ENCODE measurements at regions not wholly inside any gene's neighbourhood (a gene's known extent, or its start where the extent isn't known, plus 50 kb on each side); places are given as distances from the start of the nearest gene placed in this dataset.

GRCh38 chr12:13630354-13630753 is 351.0 kb downstream of the GRIN2B start:
- H3K4me2 ChIP-seq, result no peak overlapping the region
- H3K4me3 ChIP-seq (IDR thresholded peaks at IDR 0.05; ENCODE audit: insufficient read depth, low read depth, low read length), result no peak overlapping the region
- no peak overlapping the region for H3K9ac ChIP-seq
- no peaks in the 10 kb centered on the region for H3K27me3 ChIP-seq (ENCODE audit: insufficient read depth, low read depth)
- no peaks in the 10 kb centered on the region for H3K79me2 ChIP-seq (ENCODE audit: insufficient read depth, low read depth)
- no peak for TF ChIP-seq CTCF (conservative IDR thresholded peaks at IDR 0.05; ENCODE audit: low read depth, low read length)
- H3K4me1 ChIP-seq (ENCODE audit: low read depth, poor library complexity, severe bottlenecking), result no peaks in the 10 kb centered on the region
- no peaks in the 10 kb centered on the region for H4K20me1 ChIP-seq (ENCODE audit: insufficient read depth)
- H3K36me3 ChIP-seq (ENCODE audit: insufficient read depth), result no peaks in the 10 kb centered on the region
- H3K27ac ChIP-seq, result no peak overlapping the region
- H2AFZ ChIP-seq (ENCODE audit: low read depth), result no peak overlapping the region

- no peak for TF ChIP-seq CTCF (conservative IDR thresholded peaks at IDR 0.05; ENCODE audit: low read depth, low read length)
Measured at GRCh38 chr12:13628067-13628466, 353.3 kb downstream of the GRIN2B start.

GRCh38 chr12:13627536-13627935 is 353.9 kb downstream of the GRIN2B start:
- Histone ChIP-seq H3K27ac (no peak overlapping the region), H2AFZ (ENCODE audit: low read depth) (no peak overlapping the region), H3K4me2 (no peak overlapping the region), H3K9ac (no peak overlapping the region), H3K4me1 (ENCODE audit: low read depth, poor library complexity, severe bottlenecking) (no peaks in the 10 kb centered on the region), H4K20me1 (ENCODE audit: insufficient read depth) (no peaks in the 10 kb centered on the region), H3K27me3 (ENCODE audit: insufficient read depth, low read depth) (no peaks in the 10 kb centered on the region), H3K36me3 (ENCODE audit: insufficient read depth) (no peaks in the 10 kb centered on the region), H3K79me2 (ENCODE audit: insufficient read depth, low read depth) (no peaks in the 10 kb centered on the region), H3K4me3 (IDR thresholded peaks at IDR 0.05; ENCODE audit: insufficient read depth, low read depth, low read length) (no peak overlapping the region)
- no peak for TF ChIP-seq CTCF (conservative IDR thresholded peaks at IDR 0.05; ENCODE audit: low read depth, low read length)

More at GRCh38 chr12:13628067-13628466, 353.3 kb downstream of the GRIN2B start:
- H3K79me2 ChIP-seq (ENCODE audit: insufficient read depth, low read depth), result no peaks in the 10 kb centered on the region
- H3K4me3 ChIP-seq (IDR thresholded peaks at IDR 0.05; ENCODE audit: insufficient read depth, low read depth, low read length), result no peak overlapping the region
- H2AFZ ChIP-seq (ENCODE audit: low read depth), result no peak overlapping the region
- no peaks in the 10 kb centered on the region for H3K4me1 ChIP-seq (ENCODE audit: low read depth, poor library complexity, severe bottlenecking)
- no peaks in the 10 kb centered on the region for H4K20me1 ChIP-seq (ENCODE audit: insufficient read depth)
- H3K4me2 ChIP-seq, result no peak overlapping the region
- H3K36me3 ChIP-seq (ENCODE audit: insufficient read depth), result no peaks in the 10 kb centered on the region
- H3K27me3 ChIP-seq (ENCODE audit: insufficient read depth, low read depth), result no peaks in the 10 kb centered on the region
- H3K9ac ChIP-seq, result no peak overlapping the region
- no peak overlapping the region for H3K27ac ChIP-seq

- Histone ChIP-seq H3K27me3 (ENCODE audit: insufficient read depth, low read depth) (no peaks in the 10 kb centered on the region), H3K4me2 (no peak overlapping the region), H3K36me3 (ENCODE audit: insufficient read depth) (no peaks in the 10 kb centered on the region), H3K27ac (no peak overlapping the region), H3K4me3 (IDR thresholded peaks at IDR 0.05; ENCODE audit: insufficient read depth, low read depth, low read length) (no peak overlapping the region), H4K20me1 (ENCODE audit: insufficient read depth) (no peaks in the 10 kb centered on the region), H2AFZ (ENCODE audit: low read depth) (no peak overlapping the region), H3K9ac (no peak overlapping the region), H3K4me1 (ENCODE audit: low read depth, poor library complexity, severe bottlenecking) (no peaks in the 10 kb centered on the region), H3K79me2 (ENCODE audit: insufficient read depth, low read depth) (no peaks in the 10 kb centered on the region)
- no peak for TF ChIP-seq CTCF (conservative IDR thresholded peaks at IDR 0.05; ENCODE audit: low read depth, low read length)
Measured at GRCh38 chr12:13613297-13613696, 368.1 kb downstream of the GRIN2B start.
